Tibial nerve (tissue), 3 donors: ENCODE measurements at regions not wholly inside any gene's neighbourhood (a gene's known extent, or its start where the extent isn't known, plus 50 kb on each side); places are given as distances from the start of the nearest gene placed in this dataset.

Experiments
- POLR2A ChIP-seq, 2 donors: fragments of 450-650 bp; IDR thresholded peaks; one replicate each; pipeline ENCODE4 v1.6.1; 2017; ENCODE audit warnings: antibody characterized with exemption in 2 of 2, mild to moderate bottlenecking in 2 of 2, moderate library complexity in 2 of 2
- TF ChIP-seq, protein P1 (sequence below), 5 experiments: fragments of 200-600 bp in 3 of 5; fragments of 450-650 bp in 2 of 5; sonication (generic) in 3 of 5; IDR thresholded peaks; one replicate each; pipeline ENCODE4 v1.5.1; 2016 to 2019; ENCODE audit warnings: antibody characterized with exemption in 5 of 5, mild to moderate bottlenecking in 3 of 5, moderate library complexity in 2 of 5

DNA sequence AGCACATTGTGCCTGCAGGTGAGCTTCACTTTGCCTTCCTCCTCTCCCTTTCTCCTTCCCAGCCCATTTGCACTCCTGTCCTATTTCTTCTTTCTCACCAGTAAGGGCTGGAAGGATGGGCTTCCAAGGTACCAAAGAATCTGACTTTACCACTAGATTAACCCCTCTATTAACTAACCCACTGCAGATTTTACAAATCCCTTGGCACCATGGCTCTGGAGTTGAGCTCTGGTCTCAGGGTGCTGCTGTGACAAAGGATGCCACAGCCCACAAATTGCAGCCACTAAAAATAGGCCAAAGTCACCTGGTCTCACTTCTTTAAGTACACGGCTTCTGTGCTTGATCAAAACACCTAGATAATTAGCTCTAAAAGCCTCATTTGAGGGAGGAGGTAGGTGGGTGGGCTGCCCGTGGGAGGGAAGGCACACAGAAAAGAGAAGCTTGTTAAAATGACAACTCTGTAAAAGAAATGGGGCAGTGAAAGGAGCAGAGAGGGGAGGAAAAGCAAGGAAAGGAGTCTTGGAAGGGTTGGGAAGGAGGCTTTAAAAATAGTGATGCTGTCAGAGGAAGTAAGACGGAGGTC is 327.4 kb downstream of the DRD1 start:
- TF ChIP-seq, protein P1, sequence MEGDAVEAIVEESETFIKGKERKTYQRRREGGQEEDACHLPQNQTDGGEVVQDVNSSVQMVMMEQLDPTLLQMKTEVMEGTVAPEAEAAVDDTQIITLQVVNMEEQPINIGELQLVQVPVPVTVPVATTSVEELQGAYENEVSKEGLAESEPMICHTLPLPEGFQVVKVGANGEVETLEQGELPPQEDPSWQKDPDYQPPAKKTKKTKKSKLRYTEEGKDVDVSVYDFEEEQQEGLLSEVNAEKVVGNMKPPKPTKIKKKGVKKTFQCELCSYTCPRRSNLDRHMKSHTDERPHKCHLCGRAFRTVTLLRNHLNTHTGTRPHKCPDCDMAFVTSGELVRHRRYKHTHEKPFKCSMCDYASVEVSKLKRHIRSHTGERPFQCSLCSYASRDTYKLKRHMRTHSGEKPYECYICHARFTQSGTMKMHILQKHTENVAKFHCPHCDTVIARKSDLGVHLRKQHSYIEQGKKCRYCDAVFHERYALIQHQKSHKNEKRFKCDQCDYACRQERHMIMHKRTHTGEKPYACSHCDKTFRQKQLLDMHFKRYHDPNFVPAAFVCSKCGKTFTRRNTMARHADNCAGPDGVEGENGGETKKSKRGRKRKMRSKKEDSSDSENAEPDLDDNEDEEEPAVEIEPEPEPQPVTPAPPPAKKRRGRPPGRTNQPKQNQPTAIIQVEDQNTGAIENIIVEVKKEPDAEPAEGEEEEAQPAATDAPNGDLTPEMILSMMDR (IDR thresholded peaks at IDR 0.05), result no peak
- TF ChIP-seq POLR2A (IDR thresholded peaks at IDR 0.05), result no peak
